ENCODE measurements at regions not wholly inside any gene's neighbourhood (a gene's known extent, or its start where the extent isn't known, plus 50 kb on each side); places are given as distances from the start of the nearest gene placed in this dataset.
"Not testable (repeated sequence)": the region's sequence is repeated elsewhere in the genome, so short reads cannot be mapped to it uniquely, and the experiment has no call there.

GRCh38 chr3:88469216-88469615 lies 319.5 kb downstream of the C3orf38 start:
- POLR2A ChIA-PET = no interaction called here
- no peak overlapping the region for H3K4me3 Mint-ChIP-seq

DNA sequence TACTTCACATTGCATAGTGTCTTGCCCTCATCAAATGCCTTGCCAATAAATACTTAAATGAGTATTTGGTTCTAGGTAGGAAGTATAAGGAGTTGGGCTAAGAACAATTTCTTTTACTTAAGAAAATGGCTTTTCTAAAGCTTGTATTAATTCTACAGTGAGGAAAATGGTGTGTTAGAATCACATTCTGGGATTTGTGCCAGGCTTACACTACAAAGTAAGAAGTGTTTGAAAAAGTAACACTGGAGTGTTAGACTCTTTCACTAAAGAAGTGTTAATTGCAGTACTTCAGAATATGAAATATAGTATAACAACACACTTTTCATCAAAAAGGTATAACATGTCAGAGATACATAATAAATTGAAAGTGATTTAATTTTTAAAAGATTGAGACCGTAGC lies 328.7 kb downstream of the C3orf38 start:
- peaks cover 0 to under 1% of the 10 kb centered on the region in 2 donors for H3K27me3 Mint-ChIP-seq
- Histone ChIP-seq H3K36me3 (ENCODE audit: insufficient read depth, low read length) (no peaks in the 10 kb centered on the region), H3K4me3 (ENCODE audit: low read length) (no peak overlapping the region), H3K4me1 (ENCODE audit: insufficient read depth, low read length) (no peaks in the 10 kb centered on the region), H3K27me3 (ENCODE audit: insufficient read depth, low read length, poor library complexity, severe bottlenecking) (no peaks in the 10 kb centered on the region), H3K9me3 (ENCODE audit: low read length) (no peaks in the 10 kb centered on the region), H3K27ac (ENCODE audit: low read depth, low read length) (no peak overlapping the region)
- no peak overlapping the region for H3K27ac Mint-ChIP-seq
- DNase-seq = no peak
- ChIA-PET POLR2A (no interaction called here), CTCF (no interaction called here)
- no peaks in the 10 kb centered on the region for H3K36me3 Mint-ChIP-seq
- H3K4me3 Mint-ChIP-seq = no peak overlapping the region
- no peaks in the 10 kb centered on the region for H3K4me1 Mint-ChIP-seq
- peaks cover 0 to 27% (median 7%) of the 10 kb centered on the region in 5 donors for H3K9me3 Mint-ChIP-seq

More at GRCh38 chr3:88469216-88469615, 319.5 kb downstream of the C3orf38 start:
- Mint-ChIP-seq H3K27me3 (peaks cover 0 to 1% of the 10 kb centered on the region in 2 donors), H3K4me1 (no peaks in the 10 kb centered on the region), H3K9me3 (peaks cover 8 to 19% (median 12%) of the 10 kb centered on the region in 5 donors), H3K27ac (no peak overlapping the region), H3K36me3 (no peaks in the 10 kb centered on the region)
- H3K4me1 ChIP-seq (ENCODE audit: insufficient read depth, low read length) = no peaks in the 10 kb centered on the region
- CTCF ChIA-PET = no interaction called here
- no peaks in the 10 kb centered on the region for H3K9me3 ChIP-seq (ENCODE audit: low read length)
- H3K36me3 ChIP-seq (ENCODE audit: insufficient read depth, low read length) = no peaks in the 10 kb centered on the region
- H3K27ac ChIP-seq (ENCODE audit: low read depth, low read length) = no peak overlapping the region
- no peak for DNase-seq
- H3K27me3 ChIP-seq (ENCODE audit: insufficient read depth, low read length, poor library complexity, severe bottlenecking) = no peaks in the 10 kb centered on the region
- no peak overlapping the region for H3K4me3 ChIP-seq (ENCODE audit: low read length)

DNA sequence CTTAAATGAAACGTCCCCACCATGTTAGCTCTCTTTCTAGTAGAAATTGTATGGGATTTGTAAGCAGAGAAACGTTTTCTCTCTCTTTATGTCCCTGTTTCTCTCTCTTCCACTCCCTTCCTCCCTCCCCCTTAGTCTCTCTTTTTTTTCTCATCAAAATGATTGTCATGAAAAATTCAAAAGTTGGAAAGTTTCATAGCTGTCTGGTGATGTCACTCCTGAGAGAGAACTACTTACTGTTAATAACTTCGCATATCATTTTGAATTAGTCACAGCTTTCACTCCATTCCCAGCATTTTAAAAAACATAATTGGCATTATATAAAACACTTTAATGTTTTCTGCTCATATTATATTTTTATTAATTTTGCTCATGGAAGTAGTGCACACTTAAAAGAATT lies 331.1 kb downstream of the C3orf38 start:
- Histone ChIP-seq H3K4me1 (ENCODE audit: insufficient read depth, low read length) (no peaks in the 10 kb centered on the region), H3K36me3 (ENCODE audit: insufficient read depth, low read length) (no peaks in the 10 kb centered on the region), H3K27ac (ENCODE audit: low read depth, low read length) (no peak overlapping the region), H3K27me3 (ENCODE audit: insufficient read depth, low read length, poor library complexity, severe bottlenecking) (no peaks in the 10 kb centered on the region), H3K4me3 (ENCODE audit: low read length) (no peak overlapping the region), H3K9me3 (ENCODE audit: low read length) (no peaks in the 10 kb centered on the region)
- ChIA-PET POLR2A (no interaction called here), CTCF (no interaction called here)
- no peaks in the 10 kb centered on the region for H3K4me1 Mint-ChIP-seq
- no peak for DNase-seq
- no peaks in the 10 kb centered on the region for H3K27me3 Mint-ChIP-seq
- H3K36me3 Mint-ChIP-seq = no peaks in the 10 kb centered on the region
- no peak overlapping the region for H3K4me3 Mint-ChIP-seq
- no peak overlapping the region for H3K27ac Mint-ChIP-seq
- peaks cover 2 to 36% (median 6%) of the 10 kb centered on the region in 5 donors for H3K9me3 Mint-ChIP-seq

DNA sequence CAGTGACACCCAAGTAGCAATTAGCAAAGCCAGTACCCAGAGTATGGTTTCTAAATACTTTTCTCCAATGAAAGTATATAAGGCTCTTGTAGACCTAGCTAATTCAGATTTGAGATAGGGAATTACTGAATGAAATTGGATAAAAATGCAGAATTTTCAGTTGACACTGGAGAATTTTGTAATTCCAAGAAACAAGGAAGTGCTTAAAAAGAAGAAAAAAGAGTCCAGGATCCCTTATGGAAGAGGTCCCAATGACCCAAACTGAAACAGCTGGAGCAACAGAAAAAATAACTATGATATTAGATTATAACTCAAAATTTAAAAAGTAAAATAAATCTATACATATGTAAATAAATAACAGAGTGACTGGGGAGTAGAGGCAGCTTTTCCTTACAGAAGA lies 335.2 kb downstream of the C3orf38 start:
- Mint-ChIP-seq H3K27ac (no peak overlapping the region), H3K9me3 (peaks cover 0 to 44% (median 7%) of the 10 kb centered on the region in 5 donors), H3K4me3 (no peak overlapping the region), H3K36me3 (no peaks in the 10 kb centered on the region), H3K4me1 (no peaks in the 10 kb centered on the region), H3K27me3 (no peaks in the 10 kb centered on the region)
- DNase-seq = no peak
- CTCF ChIA-PET = no interaction called here
- no peaks in the 10 kb centered on the region for H3K36me3 ChIP-seq (ENCODE audit: insufficient read depth, low read length)
- POLR2A ChIA-PET = no interaction called here
- no peaks in the 10 kb centered on the region for H3K4me1 ChIP-seq (ENCODE audit: insufficient read depth, low read length)
- no peaks in the 10 kb centered on the region for H3K27me3 ChIP-seq (ENCODE audit: insufficient read depth, low read length, poor library complexity, severe bottlenecking)
- H3K9me3 ChIP-seq (ENCODE audit: low read length) = no peaks in the 10 kb centered on the region
- H3K27ac ChIP-seq (ENCODE audit: low read depth, low read length) = no peak overlapping the region
- H3K4me3 ChIP-seq (ENCODE audit: low read length) = no peak overlapping the region

- CTCF ChIA-PET; H3K27ac Mint-ChIP-seq; H3K36me3 Mint-ChIP-seq; H3K27me3 ChIP-seq (ENCODE audit: insufficient read depth, low read length, poor library complexity, severe bottlenecking); H3K4me3 ChIP-seq (ENCODE audit: low read length); H3K4me1 ChIP-seq (ENCODE audit: insufficient read depth, low read length); POLR2A ChIA-PET; H3K27ac ChIP-seq (ENCODE audit: low read depth, low read length); H3K9me3 ChIP-seq (ENCODE audit: low read length); H3K4me3 Mint-ChIP-seq; H3K27me3 Mint-ChIP-seq; H3K4me1 Mint-ChIP-seq; H3K36me3 ChIP-seq (ENCODE audit: insufficient read depth, low read length): not testable (repeated sequence)
- peak in 1 of 5 donors; percentile 25 for DNase-seq
- H3K9me3 Mint-ChIP-seq = peaks cover 3 to 29% (median 8%) of the 10 kb centered on the region in 5 donors
These were observed 359.1 kb downstream of the C3orf38 start for GRCh38 chr3:88508818-88509217.

- no peak overlapping the region for H3K4me3 ChIP-seq (ENCODE audit: low read length)
- H3K9me3 ChIP-seq (ENCODE audit: low read length) = no peaks in the 10 kb centered on the region
- Mint-ChIP-seq H3K4me1 (no peaks in the 10 kb centered on the region), H3K4me3 (no peak overlapping the region), H3K9me3 (peaks cover 3 to 34% (median 8%) of the 10 kb centered on the region in 5 donors), H3K27me3 (peaks cover 0 to 1% of the 10 kb centered on the region in 2 donors), H3K27ac (no peak overlapping the region), H3K36me3 (no peaks in the 10 kb centered on the region)
- no peaks in the 10 kb centered on the region for H3K4me1 ChIP-seq (ENCODE audit: insufficient read depth, low read length)
- no peak overlapping the region for H3K27ac ChIP-seq (ENCODE audit: low read depth, low read length)
- CTCF ChIA-PET = no interaction called here
- POLR2A ChIA-PET = no interaction called here
- no peak for DNase-seq
- H3K27me3 ChIP-seq (ENCODE audit: insufficient read depth, low read length, poor library complexity, severe bottlenecking) = no peaks in the 10 kb centered on the region
- H3K36me3 ChIP-seq (ENCODE audit: insufficient read depth, low read length) = no peaks in the 10 kb centered on the region
These were observed 359.8 kb downstream of the C3orf38 start for GRCh38 chr3:88509582-88509981.

- ChIA-PET CTCF (no interaction called here), POLR2A (no interaction called here)
- Mint-ChIP-seq H3K4me1 (no peaks in the 10 kb centered on the region), H3K4me3 (no peak overlapping the region), H3K27ac (no peak overlapping the region), H3K27me3 (no peaks in the 10 kb centered on the region), H3K9me3 (peaks cover 9 to 26% (median 19%) of the 10 kb centered on the region in 5 donors), H3K36me3 (no peaks in the 10 kb centered on the region)
- no peak for DNase-seq
- Histone ChIP-seq H3K27me3 (ENCODE audit: insufficient read depth, low read length, poor library complexity, severe bottlenecking) (no peaks in the 10 kb centered on the region), H3K27ac (ENCODE audit: low read depth, low read length) (no peak overlapping the region), H3K4me1 (ENCODE audit: insufficient read depth, low read length) (no peaks in the 10 kb centered on the region), H3K36me3 (ENCODE audit: insufficient read depth, low read length) (no peaks in the 10 kb centered on the region), H3K4me3 (ENCODE audit: low read length) (no peak overlapping the region), H3K9me3 (ENCODE audit: low read length) (no peaks in the 10 kb centered on the region)
These were observed 378.7 kb downstream of the C3orf38 start for GRCh38 chr3:88528494-88528893.

- ChIA-PET POLR2A (no interaction called here), CTCF (no interaction called here)
- Histone ChIP-seq H3K4me3 (ENCODE audit: low read length) (no peak overlapping the region), H3K9me3 (ENCODE audit: low read length) (no peaks in the 10 kb centered on the region), H3K36me3 (ENCODE audit: insufficient read depth, low read length) (no peaks in the 10 kb centered on the region), H3K27ac (ENCODE audit: low read depth, low read length) (no peak overlapping the region), H3K27me3 (ENCODE audit: insufficient read depth, low read length, poor library complexity, severe bottlenecking) (no peaks in the 10 kb centered on the region), H3K4me1 (ENCODE audit: insufficient read depth, low read length) (no peaks in the 10 kb centered on the region)
- Mint-ChIP-seq H3K36me3 (no peaks in the 10 kb centered on the region), H3K9me3 (peaks cover 0 to 12% (median 4%) of the 10 kb centered on the region in 5 donors), H3K4me1 (no peaks in the 10 kb centered on the region), H3K27me3 (no peaks in the 10 kb centered on the region), H3K27ac (no peak overlapping the region), H3K4me3 (no peak overlapping the region)
- no peak for DNase-seq
These were observed 384.8 kb downstream of the C3orf38 start for GRCh38 chr3:88534534-88534933.

DNA sequence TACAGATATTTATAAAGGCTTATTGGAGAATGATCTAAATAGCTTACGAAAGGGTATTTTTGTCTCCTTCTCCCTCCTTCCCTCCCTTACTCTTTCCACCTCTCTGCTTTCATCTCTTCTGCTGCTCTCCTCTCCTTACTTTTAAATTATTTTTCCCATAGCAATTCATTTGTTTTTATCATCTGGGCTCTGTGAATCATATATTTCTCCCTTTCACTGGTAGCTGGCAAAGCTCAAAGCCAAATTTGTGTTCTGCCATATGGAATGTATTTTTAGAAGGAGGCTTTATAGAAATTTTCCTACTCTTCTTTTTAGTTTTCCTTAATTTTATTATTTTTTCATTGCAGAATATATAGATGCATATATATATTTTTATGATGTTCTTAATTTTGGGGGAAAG lies 385.8 kb downstream of the C3orf38 start:
- peaks cover 0 to 17% (median 4%) of the 10 kb centered on the region in 5 donors for H3K9me3 Mint-ChIP-seq
- POLR2A ChIA-PET = no interaction called here
- Histone ChIP-seq H3K4me1 (ENCODE audit: insufficient read depth, low read length) (no peaks in the 10 kb centered on the region), H3K27me3 (ENCODE audit: insufficient read depth, low read length, poor library complexity, severe bottlenecking) (no peaks in the 10 kb centered on the region), H3K27ac (ENCODE audit: low read depth, low read length) (no peak overlapping the region), H3K36me3 (ENCODE audit: insufficient read depth, low read length) (no peaks in the 10 kb centered on the region), H3K4me3 (ENCODE audit: low read length) (no peak overlapping the region), H3K9me3 (ENCODE audit: low read length) (no peaks in the 10 kb centered on the region)
- no peaks in the 10 kb centered on the region for H3K4me1 Mint-ChIP-seq
- H3K36me3 Mint-ChIP-seq = no peaks in the 10 kb centered on the region
- CTCF ChIA-PET = no interaction called here
- no peaks in the 10 kb centered on the region for H3K27me3 Mint-ChIP-seq
- no peak overlapping the region for H3K27ac Mint-ChIP-seq
- H3K4me3 Mint-ChIP-seq = no peak overlapping the region
- no peak for DNase-seq
